ENCODE measurements at regions not wholly inside any gene's neighbourhood (a gene's known extent, or its start where the extent isn't known, plus 50 kb on each side); places are given as distances from the start of the nearest gene placed in this dataset.

- intact Hi-C loops (cut with DNase I; ENCODE audit: low total_unique reads): no loop called here
- Histone ChIP-seq H3K9me3 (peaks cover 0 to 36% (median 30%) of the 10 kb centered on the region in 8 donors), H3K4me3 (no peak overlapping the region), H3K27me3 (replicated peaks in 1 of 7) (peaks cover 0 to 5% (median 0%) of the 10 kb centered on the region in 7 donors), H3K36me3 (no peaks in the 10 kb centered on the region), H3K27ac (no peak overlapping the region), H3K4me1 (peaks cover 0 to 4% (median 0%) of the 10 kb centered on the region in 6 donors)
- DNase-seq: no peak
- TF ChIP-seq CTCF (IDR thresholded peaks at IDR 0.05 in 8 of 11, conservative IDR thresholded peaks at IDR 0.05 in 3 of 11) (no peak), POLR2A (IDR thresholded peaks at IDR 0.05) (no peak), POLR2AphosphoS5 (IDR thresholded peaks at IDR 0.05) (no peak)
- 86 to 93% (median 91%) methylated on average over 6 of the region's 6 CpGs for WGBS, 5 donors
These were observed 249.3 kb upstream of the ECI2 start for GRCh38 chr6:4384656-4385055.

GRCh38 chr6:4383910-4384638 is 248.7 kb upstream of the ECI2 start:
- DNase-seq: no peak
- no peak overlapping the region for H3K27ac ChIP-seq
- H3K4me3 ChIP-seq: no peak overlapping the region
- no peaks in the 10 kb centered on the region for H3K36me3 ChIP-seq
- TF ChIP-seq POLR2AphosphoS5 (IDR thresholded peaks at IDR 0.05): no peak
- TF ChIP-seq POLR2A (IDR thresholded peaks at IDR 0.05): no peak
- TF ChIP-seq CTCF (IDR thresholded peaks at IDR 0.05 in 8 of 11, conservative IDR thresholded peaks at IDR 0.05 in 3 of 11): no peak
- WGBS, 5 donors: 81 to 93% (median 89%) methylated on average over 11 of the region's 11 CpGs
- H3K4me1 ChIP-seq: peaks cover 0 to 4% (median 0%) of the 10 kb centered on the region in 6 donors
- peaks cover 0 to 36% (median 30%) of the 10 kb centered on the region in 8 donors for H3K9me3 ChIP-seq
- intact Hi-C loops (cut with DNase I; ENCODE audit: low total_unique reads): no loop called here
- peaks cover 0 to 5% (median 0%) of the 10 kb centered on the region in 7 donors for H3K27me3 ChIP-seq (replicated peaks in 1 of 7)

- Histone ChIP-seq H3K36me3 (no peaks in the 10 kb centered on the region), H3K9me3 (peaks cover 0 to 36% (median 30%) of the 10 kb centered on the region in 8 donors), H3K27ac (peak overlapping the region in 3 of 8 donors; percentile 31 to 63 (median 42)), H3K4me3 (no peak overlapping the region), H3K4me1 (peaks cover 0 to 4% (median 0%) of the 10 kb centered on the region in 6 donors), H3K27me3 (replicated peaks in 1 of 7) (peaks cover 0 to 5% (median 0%) of the 10 kb centered on the region in 7 donors)
- no peak for DNase-seq
- TF ChIP-seq POLR2A (IDR thresholded peaks at IDR 0.05): no peak
- TF ChIP-seq POLR2AphosphoS5 (IDR thresholded peaks at IDR 0.05): no peak
- no peak for TF ChIP-seq CTCF (IDR thresholded peaks at IDR 0.05 in 8 of 11, conservative IDR thresholded peaks at IDR 0.05 in 3 of 11)
- intact Hi-C loops (cut with DNase I; ENCODE audit: low total_unique reads): no loop called here
- WGBS, 5 donors: 71 to 90% (median 73%) methylated on average over 3 of the region's 3 CpGs
These were observed 247.0 kb upstream of the ECI2 start for GRCh38 chr6:4382362-4382853.

GRCh38 chr6:4381381-4381780 is 246.0 kb upstream of the ECI2 start:
- Histone ChIP-seq H3K4me1 (peaks cover 0 to 4% (median 0%) of the 10 kb centered on the region in 6 donors), H3K27me3 (replicated peaks in 1 of 7) (peaks cover 0 to 5% (median 0%) of the 10 kb centered on the region in 7 donors), H3K27ac (peak overlapping the region in 7 of 8 donors; percentile 29 to 67 (median 54)), H3K4me3 (no peak overlapping the region), H3K36me3 (no peaks in the 10 kb centered on the region), H3K9me3 (peaks cover 0 to 36% (median 30%) of the 10 kb centered on the region in 8 donors)
- WGBS, 5 donors: 47 to 62% (median 56%) methylated on average over 4 of the region's 4 CpGs
- intact Hi-C loops (cut with DNase I; ENCODE audit: low total_unique reads): no loop called here
- TF ChIP-seq CTCF (IDR thresholded peaks at IDR 0.05 in 8 of 11, conservative IDR thresholded peaks at IDR 0.05 in 3 of 11) (no peak), POLR2AphosphoS5 (IDR thresholded peaks at IDR 0.05) (peak in 1 of 3 donors; percentile 61)
- no peak for DNase-seq

Measured in spleen (tissue), 11 donors.